ENCODE measurements at regions not wholly inside any gene's neighbourhood (a gene's known extent, or its start where the extent isn't known, plus 50 kb on each side); places are given as distances from the start of the nearest gene placed in this dataset.
A peak's percentile ranks its signal among the peaks of the same experiment; 100 is the strongest.

GRCh38 chr3:30970183-30970582 is 75.7 kb upstream of the GADL1 start:
- WGBS, 2 donors: 42 to 45% methylated on average over 2 of the region's 2 CpGs
- TF ChIP-seq CTCF (IDR thresholded peaks at IDR 0.05) (peak in 4 of 7 experiments; percentile 11 to 14 (median 12)), POLR2A (IDR thresholded peaks at IDR 0.05) (no peak)
- no peaks in the 10 kb centered on the region for H3K9me3 ChIP-seq
- H3K27ac ChIP-seq: no peak overlapping the region
- intact Hi-C loops (cut with DNase I): no loop called here
- no peaks in the 10 kb centered on the region for H3K36me3 ChIP-seq (replicated peaks in 1 of 2; ENCODE audit: insufficient read depth in 1 of 2, low read depth in 2 of 2)
- no peaks in the 10 kb centered on the region for H3K4me1 ChIP-seq
- H3K4me3 ChIP-seq: no peak overlapping the region
- ATAC-seq (no peak), DNase-seq (peak in 1 of 4 donors; percentile 10)
- H3K27me3 ChIP-seq: no peaks in the 10 kb centered on the region

GRCh38 chr3:30972449-30972848 is 78.0 kb upstream of the GADL1 start:
- 75 to 81% methylated on average over 1 of the region's 1 CpG for WGBS, 2 donors
- Histone ChIP-seq H3K36me3 (replicated peaks in 1 of 2; ENCODE audit: insufficient read depth in 1 of 2, low read depth in 2 of 2) (no peaks in the 10 kb centered on the region), H3K27me3 (no peaks in the 10 kb centered on the region), H3K27ac (no peak overlapping the region), H3K9me3 (no peaks in the 10 kb centered on the region), H3K4me3 (no peak overlapping the region), H3K4me1 (no peaks in the 10 kb centered on the region)
- ATAC-seq: no peak
- TF ChIP-seq POLR2A (IDR thresholded peaks at IDR 0.05) (no peak), CTCF (IDR thresholded peaks at IDR 0.05) (no peak)
- intact Hi-C loops (cut with DNase I): no loop called here
- DNase-seq: no peak

GRCh38 chr3:30974071-30974470 is 79.6 kb upstream of the GADL1 start:
- Histone ChIP-seq H3K4me3 (no peak overlapping the region), H3K27me3 (no peaks in the 10 kb centered on the region), H3K9me3 (no peaks in the 10 kb centered on the region), H3K4me1 (no peaks in the 10 kb centered on the region), H3K36me3 (replicated peaks in 1 of 2; ENCODE audit: insufficient read depth in 1 of 2, low read depth in 2 of 2) (no peaks in the 10 kb centered on the region), H3K27ac (no peak overlapping the region)
- TF ChIP-seq CTCF (IDR thresholded peaks at IDR 0.05) (no peak), POLR2A (IDR thresholded peaks at IDR 0.05) (no peak)
- ATAC-seq (no peak), DNase-seq (no peak)
- WGBS, 2 donors: 66 to 68% methylated on average over 2 of the region's 2 CpGs
- intact Hi-C loops (cut with DNase I): no loop called here

- Histone ChIP-seq H3K27me3 (no peaks in the 10 kb centered on the region), H3K4me1 (no peaks in the 10 kb centered on the region), H3K36me3 (replicated peaks in 1 of 2; ENCODE audit: insufficient read depth in 1 of 2, low read depth in 2 of 2) (no peaks in the 10 kb centered on the region), H3K27ac (no peak overlapping the region), H3K4me3 (no peak overlapping the region), H3K9me3 (no peaks in the 10 kb centered on the region)
- intact Hi-C loops (cut with DNase I): no loop called here
- ATAC-seq (no peak), DNase-seq (no peak)
- 90 to 92% methylated on average over 1 of the region's 1 CpG for WGBS, 2 donors
- TF ChIP-seq CTCF (IDR thresholded peaks at IDR 0.05) (no peak), POLR2A (IDR thresholded peaks at IDR 0.05) (no peak)
Observed at GRCh38 chr3:30977592-30977991, 83.1 kb upstream of the GADL1 start.

GRCh38 chr3:30980993-30981392 is 86.5 kb upstream of the GADL1 start:
- no peaks in the 10 kb centered on the region for H3K27me3 ChIP-seq
- intact Hi-C loops (cut with DNase I): no loop called here
- no peaks in the 10 kb centered on the region for H3K36me3 ChIP-seq (replicated peaks in 1 of 2; ENCODE audit: insufficient read depth in 1 of 2, low read depth in 2 of 2)
- H3K4me3 ChIP-seq: no peak overlapping the region
- TF ChIP-seq POLR2A (IDR thresholded peaks at IDR 0.05) (no peak), CTCF (IDR thresholded peaks at IDR 0.05) (no peak)
- ATAC-seq: no peak
- H3K27ac ChIP-seq: no peak overlapping the region
- H3K9me3 ChIP-seq: no peaks in the 10 kb centered on the region
- peaks cover 13% of the 10 kb centered on the region for H3K4me1 ChIP-seq
- no peak for DNase-seq

Data from body of pancreas (tissue), 4 donors.